Daoy (cell line): ENCODE measurements at regions not wholly inside any gene's neighbourhood (a gene's known extent, or its start where the extent isn't known, plus 50 kb on each side); places are given as distances from the start of the nearest gene placed in this dataset.
"Not testable (repeated sequence)": the region's sequence is repeated elsewhere in the genome, so short reads cannot be mapped to it uniquely, and the experiment has no call there.

Experiments
- DNase-seq: peaks from one replicate; pipeline ENCODE4 v3.0.0-alpha.2; 2015; ENCODE audit warnings: low read depth

DNA sequence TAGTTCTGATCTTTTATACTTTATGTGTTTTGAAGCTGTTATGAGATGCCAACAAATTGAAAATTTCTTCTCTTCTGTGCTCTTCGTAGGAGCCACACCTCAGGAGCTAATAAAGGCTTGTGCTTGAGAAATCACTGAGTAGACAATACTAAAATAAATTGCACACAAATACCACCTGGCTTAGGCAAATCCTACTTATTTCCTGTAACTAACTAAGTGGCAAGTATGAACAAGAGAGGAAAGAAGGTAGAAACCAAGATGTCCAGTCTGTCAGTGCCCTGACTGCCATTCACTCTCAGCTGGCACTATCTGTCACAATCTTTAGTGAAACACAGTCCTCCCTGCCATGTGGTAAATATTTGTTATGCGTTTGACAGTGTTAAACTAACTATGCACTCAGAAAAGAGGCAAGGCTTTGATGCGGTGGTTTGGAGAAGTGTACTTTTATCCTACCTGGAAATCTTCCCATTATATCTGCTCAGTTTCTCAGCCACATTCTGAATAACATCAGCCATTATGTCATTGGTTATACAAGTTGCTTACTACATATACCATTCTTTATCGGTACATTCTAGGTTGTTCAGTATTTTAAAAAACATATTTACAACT lies 293.4 kb upstream of the VWC2 start:
- DNase-seq, result no peak

DNA sequence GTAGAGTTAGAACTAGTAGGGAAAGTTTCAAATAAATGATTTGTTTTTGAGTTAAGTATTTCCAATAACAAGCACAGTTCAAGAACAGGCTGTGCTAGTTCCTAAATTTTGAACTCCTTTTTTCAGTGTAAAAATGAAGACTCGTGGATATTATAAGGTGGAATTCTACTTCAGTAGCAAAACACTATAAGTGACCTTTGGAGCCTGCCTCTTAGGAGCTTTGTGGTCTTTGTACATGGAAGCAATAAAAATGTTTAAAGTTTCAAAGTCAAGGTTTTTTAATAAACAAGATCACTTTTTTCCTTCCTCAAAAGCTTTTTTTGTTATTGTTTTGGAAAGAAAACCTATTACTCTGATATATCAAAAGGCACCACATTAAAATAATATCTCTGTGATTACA lies 292.4 kb upstream of the VWC2 start:
- DNase-seq, result no peak

DNA sequence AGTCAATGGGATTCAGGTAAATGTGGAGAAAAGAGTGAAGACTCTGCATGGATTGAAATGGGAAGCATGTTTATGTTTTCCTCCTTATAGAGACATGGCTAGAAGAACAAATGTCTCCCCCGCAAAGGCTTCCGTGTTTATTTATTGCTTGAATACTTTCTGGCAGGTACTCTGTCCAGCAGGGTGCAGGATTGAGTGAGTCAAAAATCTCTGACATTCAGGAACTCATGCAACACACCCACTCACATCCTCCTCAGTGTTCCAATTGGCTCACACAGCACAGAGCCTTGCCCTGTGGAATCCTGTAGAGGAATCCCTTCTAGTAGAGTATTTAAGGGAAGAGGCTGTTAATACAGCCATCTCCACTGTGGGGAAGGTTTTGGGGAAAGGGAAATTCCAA lies 290.3 kb upstream of the VWC2 start:
- no peak for DNase-seq

GRCh38 chr7:49486974-49487829 lies 286.2 kb upstream of the VWC2 start:
- no peak for DNase-seq

DNA sequence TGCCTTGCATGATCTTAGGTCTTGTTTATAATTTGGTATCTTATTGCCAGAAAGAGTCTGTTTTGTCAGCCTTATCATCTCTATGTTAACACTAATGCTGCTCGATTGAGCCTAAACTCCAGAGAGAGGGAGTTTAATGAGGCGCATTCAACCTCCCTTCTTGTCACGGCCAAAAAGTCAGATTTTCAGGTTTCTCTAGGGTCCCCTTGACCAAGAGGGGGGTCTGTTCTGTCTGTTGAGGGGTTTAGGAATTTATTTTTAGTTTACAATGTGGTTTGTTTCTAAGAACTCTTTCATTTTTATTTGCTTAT lies 285.7 kb upstream of the VWC2 start:
- DNase-seq, result no peak

- no peak for DNase-seq
Observed at GRCh38 chr7:49488573-49488972, 284.9 kb upstream of the VWC2 start.

GRCh38 chr7:49497471-49497870 lies 276.0 kb upstream of the VWC2 start:
- DNase-seq, result no peak

- no peak for DNase-seq
Observed at GRCh38 chr7:49500741-49501140, 272.7 kb upstream of the VWC2 start.

GRCh38 chr7:49507206-49507605 lies 266.2 kb upstream of the VWC2 start:
- DNase-seq, result not testable (repeated sequence)

- no peak for DNase-seq
Observed at GRCh38 chr7:49513911-49514310, 259.5 kb upstream of the VWC2 start.

GRCh38 chr7:49520951-49521350 lies 252.5 kb upstream of the VWC2 start:
- no peak for DNase-seq

DNA sequence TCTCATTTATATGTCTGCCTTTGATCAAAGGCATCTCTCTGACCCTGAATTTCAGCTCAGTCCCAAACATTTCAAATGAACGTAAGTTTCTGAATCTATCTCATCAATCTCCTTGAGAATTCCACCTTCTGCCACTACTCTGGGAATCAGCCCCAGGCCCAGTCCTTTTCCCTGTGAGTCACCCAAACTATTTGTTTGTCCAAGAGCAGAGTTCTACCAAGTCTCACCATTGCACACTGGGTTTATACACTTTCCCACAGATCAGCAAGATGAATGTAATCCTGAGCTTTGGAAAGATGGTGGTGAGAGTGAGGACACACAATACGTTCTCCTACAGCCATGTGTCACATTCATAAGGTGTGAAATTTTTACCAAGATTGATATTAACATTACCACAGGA lies 251.3 kb upstream of the VWC2 start:
- DNase-seq, result peak; percentile 7

GRCh38 chr7:49523870-49524269 lies 249.6 kb upstream of the VWC2 start:
- no peak for DNase-seq

DNA sequence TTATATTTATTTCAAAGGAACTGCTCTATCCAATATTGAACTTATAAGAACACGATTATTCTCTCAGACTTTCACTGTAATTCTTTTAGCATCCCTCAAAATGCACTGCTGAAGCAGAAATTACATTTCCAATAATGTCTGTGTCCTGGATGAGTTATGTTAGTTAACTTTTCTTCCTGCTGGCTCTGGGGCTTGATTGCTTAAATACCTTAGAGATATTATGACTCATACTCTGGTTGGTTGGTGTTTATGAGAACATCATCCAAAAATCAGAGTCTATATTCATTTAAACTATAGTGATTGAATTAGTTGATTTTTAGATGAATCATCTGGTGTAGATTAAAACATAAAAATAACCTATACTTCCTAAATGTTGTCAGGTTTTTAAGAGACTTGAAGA lies 246.3 kb upstream of the VWC2 start:
- no peak for DNase-seq

DNA sequence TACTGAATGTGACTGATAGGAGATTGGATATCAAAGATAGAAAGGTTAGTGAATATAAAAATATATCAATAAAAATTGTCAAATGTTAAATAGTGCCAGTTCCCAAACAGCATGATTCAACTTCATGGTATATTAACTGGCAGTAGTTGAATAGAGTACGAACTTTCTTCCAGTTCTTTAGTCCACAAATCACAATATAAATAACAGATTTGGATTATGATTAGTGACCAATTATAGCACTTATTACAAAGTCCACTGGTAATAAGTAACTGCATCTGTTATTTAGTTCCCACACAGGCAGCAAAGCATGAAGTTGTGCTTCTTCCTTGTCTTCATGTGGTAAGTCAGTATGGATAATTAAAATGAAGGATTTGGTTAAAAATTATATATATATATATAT lies 243.0 kb upstream of the VWC2 start:
- no peak for DNase-seq

DNA sequence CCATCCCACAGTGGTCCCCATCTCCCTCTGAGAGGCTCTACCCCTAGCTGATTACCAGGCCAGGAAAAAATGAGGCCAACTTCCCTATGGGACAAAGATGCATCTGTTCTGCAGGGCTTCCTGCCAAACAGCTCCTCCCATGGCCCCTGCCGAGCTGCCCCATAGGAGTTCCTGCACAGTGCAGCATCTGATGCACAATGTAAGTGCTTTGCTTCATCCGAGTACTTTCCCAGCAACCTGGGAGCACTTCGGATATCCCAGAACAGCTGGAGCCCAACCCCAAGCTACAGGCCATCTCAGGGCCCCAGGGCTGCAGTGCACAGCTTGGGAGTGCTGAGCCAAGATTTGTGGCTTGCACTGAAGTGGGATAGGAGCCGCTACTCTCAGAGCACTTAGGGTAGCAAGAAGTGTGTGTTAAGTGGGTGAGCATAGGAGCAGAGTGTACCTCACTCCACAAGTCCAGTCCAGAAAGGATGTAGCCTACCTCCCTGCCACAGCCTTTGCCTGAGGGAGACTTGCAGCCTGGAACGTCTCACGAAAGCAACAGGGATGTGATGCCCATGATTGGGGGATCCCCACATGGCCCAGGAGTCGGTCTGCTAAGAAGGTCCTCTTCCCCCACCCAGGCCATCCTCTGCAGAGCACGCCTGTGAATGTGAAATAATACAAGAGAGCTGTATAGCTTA lies 209.6 kb upstream of the VWC2 start:
- DNase-seq, result no peak

- no peak for DNase-seq
Observed at GRCh38 chr7:49564379-49564714, 209.1 kb upstream of the VWC2 start.

DNA sequence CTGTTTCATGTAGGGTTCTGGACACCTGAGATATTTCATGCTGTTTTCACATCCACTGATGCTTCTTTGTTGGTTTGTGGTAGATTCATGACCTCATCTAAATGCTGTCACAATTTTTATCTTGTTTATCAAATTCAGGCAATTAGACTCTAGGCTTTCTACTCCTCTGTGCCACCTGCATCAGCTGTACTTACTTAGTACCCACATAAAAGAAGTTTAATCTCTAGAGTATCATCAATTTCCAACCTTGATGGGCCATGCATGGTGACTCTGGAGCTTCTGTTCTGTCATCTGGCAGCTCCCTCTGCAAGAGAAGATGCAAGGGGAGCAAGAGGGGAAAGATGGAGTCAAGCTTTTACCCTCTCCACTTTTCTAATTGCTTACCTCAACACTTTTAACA lies 195.9 kb upstream of the VWC2 start:
- DNase-seq, result no peak

- DNase-seq, result no peak
Observed at GRCh38 chr7:49579408-49579807, 194.0 kb upstream of the VWC2 start.

DNA sequence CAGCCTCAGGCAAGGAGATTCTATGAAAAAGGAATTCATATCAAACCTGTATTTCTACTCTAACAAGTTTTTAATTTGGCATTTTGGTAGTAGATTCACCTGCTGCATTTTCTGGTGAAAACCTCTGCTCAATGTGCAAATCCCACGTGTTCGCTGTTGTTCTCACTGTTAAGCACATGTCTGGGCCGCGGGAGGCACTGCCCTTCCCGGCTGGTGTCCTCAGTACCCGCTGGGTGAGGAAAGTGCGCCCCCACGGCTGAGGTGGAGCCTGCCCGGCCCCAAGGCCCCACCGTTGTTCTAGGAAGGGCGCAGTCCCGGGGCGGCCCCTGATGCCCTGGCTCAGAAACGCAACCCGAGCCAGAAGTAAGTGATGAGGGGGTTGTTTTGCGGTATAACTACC lies 193.4 kb upstream of the VWC2 start:
- no peak for DNase-seq

- no peak for DNase-seq
Observed at GRCh38 chr7:49580761-49581160, 192.7 kb upstream of the VWC2 start.

DNA sequence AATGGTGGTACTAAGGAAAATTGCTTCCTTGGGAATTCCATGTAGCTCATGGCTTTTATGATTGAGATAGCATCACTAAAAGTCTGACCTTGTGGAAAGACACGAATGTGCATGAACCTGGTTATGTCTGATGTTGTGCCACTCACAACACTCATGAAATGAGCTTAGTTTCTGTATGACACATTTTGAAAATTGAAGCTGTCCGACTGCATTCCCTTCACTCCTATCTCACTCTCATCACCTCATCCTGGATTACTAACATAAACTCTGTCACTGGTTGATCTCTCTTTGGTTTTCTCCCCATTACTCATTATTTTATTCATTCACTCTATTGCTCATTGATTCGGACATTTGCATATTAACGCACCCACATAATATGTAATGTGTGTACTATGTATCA lies 190.0 kb upstream of the VWC2 start:
- DNase-seq, result no peak

DNA sequence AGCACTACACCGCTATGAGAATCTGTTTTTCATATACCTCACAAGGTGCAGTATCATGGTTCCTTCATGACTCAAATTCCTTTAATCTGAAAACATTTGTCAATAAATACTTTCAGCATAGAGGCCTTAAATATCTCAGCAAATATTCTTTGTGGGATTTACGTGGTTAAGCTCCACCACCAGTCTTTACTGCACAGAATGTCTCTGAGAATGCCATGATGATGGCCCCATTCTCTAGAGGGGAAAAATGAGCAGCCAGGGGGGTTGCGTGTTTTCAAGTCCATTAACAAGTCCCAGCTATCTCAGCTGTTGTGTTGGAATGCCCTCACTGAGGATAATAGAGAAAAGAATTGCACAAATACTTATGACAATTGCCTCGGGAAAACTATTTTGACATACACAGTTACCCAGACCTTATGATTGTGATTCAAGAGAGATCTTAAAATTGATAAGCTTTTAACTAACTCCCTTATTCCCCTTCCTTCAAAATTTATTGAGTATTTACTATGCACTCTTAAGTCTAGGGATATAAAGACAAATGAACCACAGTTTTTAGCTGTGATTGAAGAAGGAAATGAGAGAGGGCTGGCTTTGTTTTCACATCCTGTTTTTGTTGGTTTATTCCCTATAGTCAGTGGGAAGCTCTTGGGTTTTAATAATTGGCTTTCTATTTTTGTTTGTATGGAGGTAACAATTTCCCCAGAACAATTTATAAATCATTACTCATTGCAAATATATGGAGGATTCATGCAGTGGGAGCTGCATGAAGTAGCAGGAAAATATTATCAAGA lies 176.5 kb upstream of the VWC2 start:
- no peak for DNase-seq
